OCI-LY7 (cell line): ENCODE measurements at regions not wholly inside any gene's neighbourhood (a gene's known extent, or its start where the extent isn't known, plus 50 kb on each side); places are given as distances from the start of the nearest gene placed in this dataset.

Experiments
- EZH2phosphoT487 ChIP-seq: fragments of 200-600 bp; sonication (generic); IDR thresholded peaks from 2 replicates; pipeline ENCODE4 v1.6.1; 2018; ENCODE audit warnings: low read depth, borderline replicate concordance, mild to moderate bottlenecking, mixed run types, antibody characterized with exemption, low read length, moderate library complexity, mixed read lengths
- TF ChIP-seq, protein P1 (sequence below): fragments of 200-600 bp; sonication (generic); conservative IDR thresholded peaks from 2 replicates; pipeline ENCODE4 v1.5.1; 2014; ENCODE audit warnings: mild to moderate bottlenecking, antibody characterized with exemption, low read length, moderate library complexity, mixed read lengths

GRCh38 chr5:67619636-67620035 lies 423.0 kb upstream of the CD180 start:
- TF ChIP-seq, protein P1, sequence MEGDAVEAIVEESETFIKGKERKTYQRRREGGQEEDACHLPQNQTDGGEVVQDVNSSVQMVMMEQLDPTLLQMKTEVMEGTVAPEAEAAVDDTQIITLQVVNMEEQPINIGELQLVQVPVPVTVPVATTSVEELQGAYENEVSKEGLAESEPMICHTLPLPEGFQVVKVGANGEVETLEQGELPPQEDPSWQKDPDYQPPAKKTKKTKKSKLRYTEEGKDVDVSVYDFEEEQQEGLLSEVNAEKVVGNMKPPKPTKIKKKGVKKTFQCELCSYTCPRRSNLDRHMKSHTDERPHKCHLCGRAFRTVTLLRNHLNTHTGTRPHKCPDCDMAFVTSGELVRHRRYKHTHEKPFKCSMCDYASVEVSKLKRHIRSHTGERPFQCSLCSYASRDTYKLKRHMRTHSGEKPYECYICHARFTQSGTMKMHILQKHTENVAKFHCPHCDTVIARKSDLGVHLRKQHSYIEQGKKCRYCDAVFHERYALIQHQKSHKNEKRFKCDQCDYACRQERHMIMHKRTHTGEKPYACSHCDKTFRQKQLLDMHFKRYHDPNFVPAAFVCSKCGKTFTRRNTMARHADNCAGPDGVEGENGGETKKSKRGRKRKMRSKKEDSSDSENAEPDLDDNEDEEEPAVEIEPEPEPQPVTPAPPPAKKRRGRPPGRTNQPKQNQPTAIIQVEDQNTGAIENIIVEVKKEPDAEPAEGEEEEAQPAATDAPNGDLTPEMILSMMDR, result no peak
- no peak for TF ChIP-seq EZH2phosphoT487
